Right lobe of liver (tissue), 6 donors: ENCODE measurements at regions not wholly inside any gene's neighbourhood (a gene's known extent, or its start where the extent isn't known, plus 50 kb on each side); places are given as distances from the start of the nearest gene placed in this dataset.

Experiments
- ATAC-seq, 4 donors: fragments of 200-7000 bp; cut with Tn5 transposase; one replicate each; pipeline ENCODE4 v1.9.1; 2020; ENCODE audit warnings: mild to moderate bottlenecking in 4 of 4, moderate library complexity in 4 of 4
- DNase-seq, 3 donors: peaks; one replicate each; pipeline ENCODE4 v3.0.0-alpha.2; 2020
- H3K27ac ChIP-seq, 3 donors: fragments of 200-600 bp; one replicate each; pipeline ENCODE4 v1.8.0; 2022
- H3K27me3 ChIP-seq, 2 donors: fragments of 200-600 bp; one replicate each; pipeline ENCODE4 v1.8.0; 2022
- H3K36me3 ChIP-seq, 4 donors: fragments of 200-600 bp; sonication (generic) in 1 of 4; one replicate each; pipeline versions ENCODE4 v1.5.1 to v1.8.0; 2017 to 2022; ENCODE audit warnings: control low read depth in 1 of 4
- H3K4me1 ChIP-seq, 4 donors: fragments of 200-600 bp; sonication (generic) in 1 of 4; one replicate each; pipeline versions ENCODE4 v1.5.1 to v1.8.0; 2017 to 2022; ENCODE audit warnings: control low read depth in 1 of 4
- H3K4me3 ChIP-seq, 3 donors: fragments of 200-600 bp; one replicate each; pipeline ENCODE4 v1.8.0; 2022
- H3K9me3 ChIP-seq, 4 donors: fragments of 200-600 bp; sonication (generic) in 1 of 4; one replicate each; pipeline versions ENCODE4 v1.5.1 to v1.8.0; 2017 to 2022; ENCODE audit warnings: control low read depth in 1 of 4
- POLR2A ChIP-seq: fragments of 450-650 bp; IDR thresholded peaks from one replicate; pipeline ENCODE4 v1.6.1; 2017; ENCODE audit warnings: antibody characterized with exemption, mild to moderate bottlenecking
- WGBS: methylation state at CpG from one replicate; pipeline ENCODE4 v1.1.6; 2018; ENCODE audit warnings: low coverage, low lambda C conversion rate; ENCODE audit not compliant: insufficient coverage; ENCODE audit errors: missing lambda C conversion rate; 5-methylcytosine and 5-hydroxymethylcytosine counted together
- intact Hi-C, 2 donors: fragments of 100-400 bp; cut with DNase I; formaldehyde crosslinking; loops; one replicate each; pipeline versions ENCODE4 v1.11.2 to v1.14.1; 2022
- TF ChIP-seq, protein P1 (sequence below), 4 donors: fragments of 200-600 bp in 3 of 4; fragments of 450-650 bp in 1 of 4; IDR thresholded peaks; one replicate each; pipeline versions ENCODE4 v1.5.1 to v1.8.0; 2016 to 2022; ENCODE audit warnings: antibody characterized with exemption in 4 of 4, mild to moderate bottlenecking in 2 of 4
- donor health status: DM: no; HTN: yes; CAD: no.
- donor health status: DM: no; HTN: no; CAD: no.
- donor health status: DM: no; HTN: no; CAD: no.
- donor health status: DM: no; HTN: yes; CAD: no.
- donor health status: DM: no; HTN: yes; CAD: no.

DNA sequence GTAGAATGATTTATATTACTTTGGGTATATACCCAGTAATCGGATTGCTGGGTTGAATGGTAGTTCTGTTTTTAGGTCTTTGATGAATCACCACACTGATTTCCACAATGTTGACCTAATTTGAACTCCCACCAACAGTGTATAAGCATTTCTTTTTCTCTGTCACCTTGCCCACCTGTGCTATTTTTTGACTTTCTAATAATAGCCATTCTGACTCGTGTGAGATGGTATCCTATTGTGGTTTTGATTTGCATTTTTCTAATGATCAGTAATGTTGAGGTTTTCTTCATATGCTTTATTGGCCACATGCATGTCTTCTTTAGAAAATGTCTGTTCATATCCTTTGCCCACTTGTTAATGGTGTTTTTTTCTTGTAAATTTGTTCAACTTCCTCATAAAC is 340.8 kb downstream of the PLOD2 start:
- H3K36me3 ChIP-seq = no peaks in the 10 kb centered on the region
- H3K27me3 ChIP-seq = no peaks in the 10 kb centered on the region
- no peak overlapping the region for H3K4me3 ChIP-seq
- no peaks in the 10 kb centered on the region for H3K4me1 ChIP-seq
- H3K27ac ChIP-seq = no peak overlapping the region
- H3K9me3 ChIP-seq = no peaks in the 10 kb centered on the region
- intact Hi-C loops = no loop called here
- no peak for ATAC-seq
- DNase-seq = no peak
- WGBS = 76% methylated on average over 2 of the region's 2 CpGs
- TF ChIP-seq POLR2A = no peak
- TF ChIP-seq, protein P1, sequence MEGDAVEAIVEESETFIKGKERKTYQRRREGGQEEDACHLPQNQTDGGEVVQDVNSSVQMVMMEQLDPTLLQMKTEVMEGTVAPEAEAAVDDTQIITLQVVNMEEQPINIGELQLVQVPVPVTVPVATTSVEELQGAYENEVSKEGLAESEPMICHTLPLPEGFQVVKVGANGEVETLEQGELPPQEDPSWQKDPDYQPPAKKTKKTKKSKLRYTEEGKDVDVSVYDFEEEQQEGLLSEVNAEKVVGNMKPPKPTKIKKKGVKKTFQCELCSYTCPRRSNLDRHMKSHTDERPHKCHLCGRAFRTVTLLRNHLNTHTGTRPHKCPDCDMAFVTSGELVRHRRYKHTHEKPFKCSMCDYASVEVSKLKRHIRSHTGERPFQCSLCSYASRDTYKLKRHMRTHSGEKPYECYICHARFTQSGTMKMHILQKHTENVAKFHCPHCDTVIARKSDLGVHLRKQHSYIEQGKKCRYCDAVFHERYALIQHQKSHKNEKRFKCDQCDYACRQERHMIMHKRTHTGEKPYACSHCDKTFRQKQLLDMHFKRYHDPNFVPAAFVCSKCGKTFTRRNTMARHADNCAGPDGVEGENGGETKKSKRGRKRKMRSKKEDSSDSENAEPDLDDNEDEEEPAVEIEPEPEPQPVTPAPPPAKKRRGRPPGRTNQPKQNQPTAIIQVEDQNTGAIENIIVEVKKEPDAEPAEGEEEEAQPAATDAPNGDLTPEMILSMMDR (IDR thresholded peaks at IDR 0.05) = no peak

DNA sequence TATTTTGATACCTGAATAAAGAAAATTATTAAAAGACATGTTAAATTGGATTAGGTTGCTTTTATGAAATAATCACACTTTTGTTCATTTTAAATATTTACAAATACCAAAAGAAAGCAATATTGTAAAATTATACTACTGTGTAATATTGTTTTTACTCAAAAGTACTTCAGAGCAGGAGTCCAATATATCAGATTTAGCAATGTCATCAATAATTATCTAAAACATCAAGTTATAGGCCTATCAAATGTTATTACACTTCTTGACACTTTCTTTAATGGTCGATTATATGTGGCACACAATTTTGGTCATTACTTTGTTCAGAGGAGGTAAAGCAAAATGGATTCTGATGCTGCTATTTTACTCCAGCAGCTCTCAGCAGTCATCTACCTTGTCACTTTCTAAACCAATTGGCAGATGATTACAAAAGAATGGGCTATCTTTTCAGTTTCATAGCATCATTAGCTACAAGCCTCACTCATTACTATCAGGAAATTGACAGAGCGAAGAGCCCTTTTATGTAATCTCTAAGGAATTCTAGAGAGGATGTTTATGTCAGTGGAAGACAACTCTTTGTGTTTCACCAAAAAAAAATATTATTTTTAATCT is 318.6 kb downstream of the PLOD2 start:
- DNase-seq = no peak
- no peaks in the 10 kb centered on the region for H3K4me1 ChIP-seq
- no peaks in the 10 kb centered on the region for H3K9me3 ChIP-seq
- 30% methylated on average over 2 of the region's 2 CpGs for WGBS
- no peak for TF ChIP-seq POLR2A
- TF ChIP-seq, protein P1 (IDR thresholded peaks at IDR 0.05) = no peak
- no peak overlapping the region for H3K27ac ChIP-seq
- intact Hi-C loops = no loop called here
- no peak for ATAC-seq
- no peak overlapping the region for H3K4me3 ChIP-seq
- H3K27me3 ChIP-seq = no peaks in the 10 kb centered on the region
- no peaks in the 10 kb centered on the region for H3K36me3 ChIP-seq

DNA sequence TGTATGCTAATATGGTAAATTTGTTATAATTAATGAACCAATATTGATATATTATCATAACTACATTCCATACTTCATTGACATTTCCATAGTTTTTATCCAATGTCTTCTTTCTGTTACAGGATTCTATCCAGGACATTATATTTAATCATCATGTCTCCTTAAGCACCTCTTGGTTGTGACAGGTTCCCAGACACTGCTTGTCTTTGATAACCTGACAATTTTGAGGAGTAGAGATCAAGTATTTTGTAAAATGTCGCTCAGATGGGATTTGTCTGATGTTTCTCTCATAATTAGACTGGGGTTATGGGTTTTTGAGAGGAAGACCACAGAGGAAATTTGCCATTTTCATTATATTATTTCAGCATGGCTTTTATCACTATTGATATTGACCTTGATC is 317.4 kb downstream of the PLOD2 start:
- no peaks in the 10 kb centered on the region for H3K4me1 ChIP-seq
- H3K4me3 ChIP-seq = no peak overlapping the region
- no peaks in the 10 kb centered on the region for H3K36me3 ChIP-seq
- TF ChIP-seq POLR2A = no peak
- TF ChIP-seq, protein P1 (IDR thresholded peaks at IDR 0.05) = no peak
- no peak for DNase-seq
- H3K27me3 ChIP-seq = no peaks in the 10 kb centered on the region
- H3K9me3 ChIP-seq = no peaks in the 10 kb centered on the region
- ATAC-seq = no peak
- H3K27ac ChIP-seq = no peak overlapping the region
- intact Hi-C loops = no loop called here
- WGBS = 38% methylated on average over 1 of the region's 1 CpG

DNA sequence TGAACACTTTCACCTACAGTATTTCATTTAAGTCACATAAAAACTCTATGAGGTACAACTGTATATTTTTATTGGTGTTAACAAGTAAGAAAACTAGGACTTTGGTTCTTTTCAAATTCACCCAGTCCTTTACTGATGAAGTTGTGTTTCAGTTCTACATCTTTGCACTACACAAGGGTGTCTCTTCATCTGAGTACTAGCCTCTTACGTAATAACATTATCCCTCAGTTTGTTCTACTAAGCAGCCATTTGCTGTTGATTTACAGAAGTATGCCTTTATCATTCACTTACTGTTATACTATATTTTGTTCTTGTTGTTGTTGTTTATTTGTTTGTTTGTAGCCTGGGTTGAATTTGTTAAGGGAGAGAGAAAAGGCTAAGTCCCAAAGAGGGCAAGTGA is 311.9 kb downstream of the PLOD2 start:
- TF ChIP-seq, protein P1 (IDR thresholded peaks at IDR 0.05) = no peak
- no peak for TF ChIP-seq POLR2A
- 56% methylated on average over 1 of the region's 1 CpG for WGBS

DNA sequence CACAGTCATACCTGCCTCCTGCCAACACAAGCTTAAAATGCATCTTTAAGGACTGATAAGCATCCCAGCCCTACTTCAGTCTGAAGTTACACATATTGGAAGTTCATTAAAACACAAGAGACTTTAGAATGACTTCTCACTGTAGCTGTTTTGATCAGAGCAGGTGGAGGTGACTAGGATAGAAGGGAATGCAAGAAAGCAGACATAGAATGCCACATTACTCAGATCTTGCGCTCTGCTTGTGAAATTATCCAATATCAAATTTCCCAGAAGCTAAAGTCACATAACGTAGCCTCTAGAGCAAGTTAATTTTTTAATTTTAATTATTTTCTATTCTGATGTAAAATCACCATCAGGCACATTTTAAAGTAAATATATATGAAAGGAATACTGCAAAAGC is 306.5 kb downstream of the PLOD2 start:
- Histone ChIP-seq H3K4me1 (no peaks in the 10 kb centered on the region), H3K27ac (no peak overlapping the region), H3K36me3 (no peaks in the 10 kb centered on the region), H3K9me3 (no peaks in the 10 kb centered on the region), H3K27me3 (no peaks in the 10 kb centered on the region), H3K4me3 (no peak overlapping the region)
- WGBS = 58% methylated on average over 2 of the region's 2 CpGs
- intact Hi-C loops = no loop called here
- TF ChIP-seq POLR2A = no peak
- TF ChIP-seq, protein P1 (IDR thresholded peaks at IDR 0.05) = no peak
- DNase-seq (no peak), ATAC-seq (no peak)

More for the DNA sequence above, 311.9 kb downstream of the PLOD2 start:
- ATAC-seq (no peak), DNase-seq (no peak)
- intact Hi-C loops = no loop called here
- H3K9me3 ChIP-seq = no peaks in the 10 kb centered on the region
- no peak overlapping the region for H3K27ac ChIP-seq
- H3K27me3 ChIP-seq = no peaks in the 10 kb centered on the region
- no peaks in the 10 kb centered on the region for H3K36me3 ChIP-seq
- no peaks in the 10 kb centered on the region for H3K4me1 ChIP-seq
- H3K4me3 ChIP-seq = no peak overlapping the region
